ENCODE measurements at regions not wholly inside any gene's neighbourhood (a gene's known extent, or its start where the extent isn't known, plus 50 kb on each side); places are given as distances from the start of the nearest gene placed in this dataset.

DNA sequence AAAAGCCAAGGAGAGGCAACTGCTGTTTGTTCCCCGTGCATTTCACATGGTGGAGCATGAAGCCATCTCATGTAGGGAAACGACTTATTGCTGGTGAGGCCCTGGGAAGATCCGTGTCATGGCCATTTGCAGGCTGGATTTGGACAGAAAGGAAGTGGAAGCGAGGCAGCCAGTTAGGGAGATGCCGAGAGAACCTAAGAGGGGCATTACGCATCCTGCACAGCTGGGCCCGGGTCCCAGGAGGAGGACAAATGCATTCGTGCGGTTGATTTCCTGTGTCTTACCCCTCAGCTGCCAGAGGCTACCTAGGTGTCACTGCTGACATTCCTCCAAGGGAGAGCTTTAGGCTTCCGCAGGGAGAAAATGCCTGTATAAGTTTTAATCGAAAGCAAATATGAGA, 316.2 kb upstream of the CDYL start:
- H2AFZ ChIP-seq (ENCODE audit: low read depth, low read length) = no peak overlapping the region
- no peak overlapping the region for H3K4me2 ChIP-seq (ENCODE audit: insufficient read depth, low read length)
- ChIA-PET CTCF (interaction anchor here (1.0 to 1.4 kb wide), 4 partner anchors 8 to 316 kb away, joined by 3 to 4 read pairs (median 3); partner anchors contain the start of gene CDYL), POLR2A (no interaction called here)
- TF ChIP-seq POLR2A (IDR thresholded peaks at IDR 0.05; ENCODE audit: low read depth, low read length) (no peak), FOS (IDR thresholded peaks at IDR 0.05; ENCODE audit: borderline replicate concordance, insufficient read depth, low read length) (no peak), MYC (IDR thresholded peaks at IDR 0.05; ENCODE audit: low read depth, low read length) (no peak), JUN (IDR thresholded peaks at IDR 0.05; ENCODE audit: borderline replicate concordance, insufficient read depth, insufficient read length, low read depth) (no peak), EZH2 (IDR thresholded peaks at IDR 0.05; ENCODE audit: borderline replicate concordance, low read depth, low read length, severe bottlenecking) (no peak), GATA2 (IDR thresholded peaks at IDR 0.05; ENCODE audit: insufficient read depth, insufficient read length, low read depth, low read length) (no peak), POLR2AphosphoS5 (IDR thresholded peaks at IDR 0.05; ENCODE audit: insufficient read depth, low read depth, low read length) (no peak)
- TF ChIP-seq, protein P1, sequence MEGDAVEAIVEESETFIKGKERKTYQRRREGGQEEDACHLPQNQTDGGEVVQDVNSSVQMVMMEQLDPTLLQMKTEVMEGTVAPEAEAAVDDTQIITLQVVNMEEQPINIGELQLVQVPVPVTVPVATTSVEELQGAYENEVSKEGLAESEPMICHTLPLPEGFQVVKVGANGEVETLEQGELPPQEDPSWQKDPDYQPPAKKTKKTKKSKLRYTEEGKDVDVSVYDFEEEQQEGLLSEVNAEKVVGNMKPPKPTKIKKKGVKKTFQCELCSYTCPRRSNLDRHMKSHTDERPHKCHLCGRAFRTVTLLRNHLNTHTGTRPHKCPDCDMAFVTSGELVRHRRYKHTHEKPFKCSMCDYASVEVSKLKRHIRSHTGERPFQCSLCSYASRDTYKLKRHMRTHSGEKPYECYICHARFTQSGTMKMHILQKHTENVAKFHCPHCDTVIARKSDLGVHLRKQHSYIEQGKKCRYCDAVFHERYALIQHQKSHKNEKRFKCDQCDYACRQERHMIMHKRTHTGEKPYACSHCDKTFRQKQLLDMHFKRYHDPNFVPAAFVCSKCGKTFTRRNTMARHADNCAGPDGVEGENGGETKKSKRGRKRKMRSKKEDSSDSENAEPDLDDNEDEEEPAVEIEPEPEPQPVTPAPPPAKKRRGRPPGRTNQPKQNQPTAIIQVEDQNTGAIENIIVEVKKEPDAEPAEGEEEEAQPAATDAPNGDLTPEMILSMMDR (IDR thresholded peaks at IDR 0.05; ENCODE audit: extremely low read depth in 1 of 2, insufficient read depth in 1 of 2, low read depth in 1 of 2, low read length in 2 of 2) = no peak
- TF ChIP-seq, protein P2, sequence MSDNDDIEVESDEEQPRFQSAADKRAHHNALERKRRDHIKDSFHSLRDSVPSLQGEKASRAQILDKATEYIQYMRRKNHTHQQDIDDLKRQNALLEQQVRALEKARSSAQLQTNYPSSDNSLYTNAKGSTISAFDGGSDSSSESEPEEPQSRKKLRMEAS (IDR thresholded peaks at IDR 0.05; ENCODE audit: insufficient read depth, insufficient read length) = no peak
- BruUV-seq (replicated peaks) = no TSS peak
- H3K27ac ChIP-seq (ENCODE audit: insufficient read depth, low read depth, low read length) = no peak overlapping the region
- no peaks in the 10 kb centered on the region for H3K79me2 ChIP-seq (ENCODE audit: control insufficient read depth, insufficient read depth, low read length)
- no peaks in the 10 kb centered on the region for H4K20me1 ChIP-seq (replicated peaks; ENCODE audit: control insufficient read depth, extremely low read depth, insufficient read depth, low read length)
- DNase-seq (ENCODE audit: low read depth, low spot score) (no peak), FAIRE-seq (no peak)
- H3K36me3 ChIP-seq (ENCODE audit: control insufficient read depth in 2 of 2, extremely low read depth in 1 of 2, insufficient read depth in 2 of 2, low read length in 2 of 2) = no peaks in the 10 kb centered on the region
- H3K4me3 ChIP-seq (replicated peaks in 1 of 3; ENCODE audit: insufficient read depth in 1 of 3, low read depth in 1 of 3, low read length in 3 of 3) = no peak overlapping the region
- dilution Hi-C loops (cut with MboI; ENCODE audit: extremely low pct_ligation_motif_present, low sequenced_read_pairs) (no loop called here), intact Hi-C loops (cut with micrococcal nuclease) (loop anchor here (2.0 to 5.0 kb wide), 2 partner anchors 139 to 208 kb away; no protein-coding TSS in a partner anchor)
- H3K9me1 ChIP-seq (replicated peaks; ENCODE audit: control insufficient read depth, extremely low read depth, insufficient read depth, low read length) = no peaks in the 10 kb centered on the region
- H3K9me3 ChIP-seq (replicated peaks; ENCODE audit: control insufficient read depth, insufficient read depth, low read length) = no peaks in the 10 kb centered on the region
- peaks cover 12% of the 10 kb centered on the region for H3K4me1 ChIP-seq (ENCODE audit: control insufficient read depth, extremely low read depth, insufficient read depth, low read length)
- no peak overlapping the region for H3K9ac ChIP-seq (replicated peaks; ENCODE audit: extremely low read depth, insufficient read depth, low read length)
- H3K27me3 ChIP-seq (ENCODE audit: control insufficient read depth in 2 of 2, insufficient read depth in 2 of 2, low read length in 2 of 2) = no peaks in the 10 kb centered on the region
